NCI-H1092 (cell line): ENCODE measurements at regions not wholly inside any gene's neighbourhood (a gene's known extent, or its start where the extent isn't known, plus 50 kb on each side); places are given as distances from the start of the nearest gene placed in this dataset.
"Not testable (repeated sequence)": the region's sequence is repeated elsewhere in the genome, so short reads cannot be mapped to it uniquely, and the experiment has no call there.

Experiments used
- DNase-seq: peaks from one replicate; lab custom pipeline; 2025; lab: John Stamatoyannopoulos, UW

DNA sequence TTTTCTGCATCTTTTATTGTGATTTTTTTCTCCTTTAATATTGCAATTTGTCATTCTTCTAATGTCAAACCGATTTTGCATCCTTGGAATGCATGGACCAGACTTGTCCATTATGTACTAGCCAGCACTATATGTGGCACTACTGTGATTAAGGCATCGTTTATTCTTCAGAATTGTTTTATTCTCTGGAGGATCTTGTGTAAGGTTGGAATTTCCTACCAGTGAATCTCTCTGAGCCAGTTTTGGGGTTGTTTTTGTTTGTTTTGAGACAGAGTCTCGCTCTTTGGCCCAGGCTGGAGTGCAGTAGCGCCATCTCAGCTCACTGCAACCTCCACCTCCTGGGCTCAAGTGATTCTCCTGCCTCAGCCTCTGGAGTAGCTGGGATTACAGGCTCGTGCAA is 58.5 kb downstream of the IGLL5 start:
- no peak for DNase-seq

DNA sequence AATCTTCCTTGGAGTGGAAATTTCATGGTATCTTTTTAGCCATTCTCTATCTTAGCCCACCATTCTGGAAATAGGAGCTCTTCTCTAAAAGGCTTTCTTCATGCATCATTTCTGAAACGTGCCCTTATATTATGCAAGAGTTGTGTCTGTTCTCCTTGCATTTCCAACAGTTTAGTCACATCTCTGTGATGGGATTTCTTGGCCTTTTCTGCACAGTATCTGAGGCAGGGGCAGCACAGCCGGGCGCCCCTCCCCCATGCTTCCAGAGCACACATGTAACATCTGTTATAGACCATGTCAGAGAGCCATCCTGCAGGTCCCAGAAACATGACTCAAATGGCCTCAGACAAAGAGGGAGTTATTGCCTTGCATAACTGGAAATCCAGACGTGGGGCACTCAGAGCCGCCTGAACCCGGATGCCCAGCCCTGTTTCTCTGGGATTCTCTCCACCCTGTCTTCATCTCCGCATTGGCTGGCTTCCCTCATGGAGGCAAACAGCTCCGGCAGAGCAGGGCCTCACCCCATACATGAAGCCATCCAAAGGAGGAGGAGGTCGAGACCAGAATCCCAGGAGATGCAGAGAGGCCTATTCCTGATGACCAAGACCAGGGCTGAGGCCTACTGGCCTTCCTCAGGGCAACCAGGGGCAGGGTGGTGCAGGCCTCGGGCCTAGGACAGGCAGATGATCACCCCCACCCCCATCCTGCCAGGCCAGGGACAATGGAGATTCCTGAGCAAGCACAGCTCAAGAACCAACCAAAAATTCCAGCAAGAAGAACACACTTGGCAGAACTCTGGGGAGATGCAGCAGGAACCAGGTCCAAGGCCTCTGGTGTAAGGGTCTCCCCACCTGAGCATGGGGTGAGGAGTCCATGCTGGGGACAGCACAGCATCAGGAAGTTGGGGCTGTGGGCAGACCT is 61.3 kb downstream of the IGLL5 start:
- DNase-seq: no peak

DNA sequence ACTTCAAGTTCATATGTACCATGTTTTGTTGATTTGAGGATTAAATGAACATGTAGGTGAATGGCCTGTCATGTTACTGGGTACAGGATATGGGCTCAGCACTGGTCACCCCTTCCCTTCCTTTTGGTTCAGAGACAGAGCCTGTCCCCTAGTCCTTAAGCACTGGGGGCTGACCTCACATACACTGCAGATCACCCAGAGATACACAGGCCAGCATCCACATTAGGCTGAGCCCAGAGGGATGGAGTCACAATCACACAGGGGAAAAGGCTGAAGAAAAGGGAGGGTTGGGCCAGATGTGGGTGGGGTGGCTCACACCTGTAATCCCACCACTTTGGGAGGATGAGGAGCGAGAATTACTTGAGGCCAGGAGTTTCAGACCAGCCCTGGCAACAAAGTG is 62.3 kb downstream of the IGLL5 start:
- no peak for DNase-seq

DNA sequence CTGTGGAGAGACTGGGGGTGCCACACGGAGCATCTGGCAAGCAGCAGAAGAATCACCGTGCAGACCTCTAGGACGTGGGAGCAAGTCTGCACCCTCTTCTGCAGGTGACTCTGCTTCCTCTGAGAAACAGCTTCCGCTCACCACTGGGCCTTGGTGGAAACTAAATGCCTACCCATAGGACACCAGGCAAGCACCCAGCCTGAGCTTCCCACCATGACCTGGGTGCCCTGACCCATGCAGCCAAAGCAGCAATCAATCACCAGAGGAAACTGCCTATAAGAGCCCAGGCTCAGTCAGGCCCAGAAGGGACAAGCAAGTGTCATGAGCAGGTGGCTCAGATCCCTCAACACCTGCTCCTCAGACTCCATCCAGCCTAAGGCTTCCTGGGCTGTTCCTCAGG is 63.4 kb downstream of the IGLL5 start:
- DNase-seq: no peak

DNA sequence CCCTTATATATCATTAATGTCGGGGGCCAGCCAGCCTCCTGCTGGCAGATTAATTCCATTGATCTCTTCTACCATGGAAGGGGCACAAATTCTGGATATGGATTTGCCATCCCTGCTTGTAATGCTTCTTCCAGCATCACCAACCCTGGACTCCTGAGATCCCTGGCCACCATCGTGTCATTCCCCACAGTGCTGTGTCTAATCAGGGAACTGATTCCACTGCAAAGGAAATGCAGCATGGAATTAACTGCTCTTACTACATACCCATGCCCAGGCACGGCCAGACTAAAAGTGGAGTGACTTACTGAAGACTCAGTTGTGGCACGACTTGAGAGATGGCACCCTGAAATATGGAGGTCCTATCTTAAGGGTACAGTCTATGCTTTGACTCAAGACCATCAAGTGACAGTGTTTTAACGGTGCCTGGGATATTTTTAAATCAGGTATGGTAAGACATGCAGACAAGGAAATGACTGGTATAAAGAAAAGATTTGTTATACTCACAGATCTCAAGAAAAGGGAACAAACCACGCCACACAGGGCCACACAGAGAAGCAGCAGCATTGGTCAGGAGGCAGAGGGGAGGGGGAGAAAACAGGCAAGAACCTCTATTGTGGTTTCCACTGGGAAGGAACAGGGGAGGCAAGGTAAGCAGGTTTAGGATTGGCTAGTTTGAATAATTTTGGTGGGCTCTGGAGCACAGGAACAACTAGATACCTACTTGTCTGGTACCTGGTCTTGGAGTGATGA is 65.1 kb downstream of the IGLL5 start:
- DNase-seq: no peak

DNA sequence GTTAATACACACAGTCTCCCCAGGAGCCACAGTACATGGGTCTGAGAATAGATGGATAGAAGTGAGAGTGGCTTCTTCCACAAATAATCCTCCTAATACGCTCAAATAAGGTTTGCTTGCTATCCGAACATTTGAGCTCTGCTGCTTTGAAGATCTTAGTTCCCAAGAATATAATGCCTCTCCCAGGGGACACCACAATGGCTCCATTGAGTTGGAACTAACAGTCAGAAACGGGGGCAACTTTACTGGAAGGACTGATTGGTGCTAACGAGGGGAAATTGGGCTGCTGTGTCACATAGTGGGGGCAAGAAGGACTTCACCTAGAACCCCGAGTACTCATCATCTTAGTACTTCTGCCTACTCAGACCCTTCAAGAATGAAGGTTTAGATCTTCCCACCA is 66.2 kb downstream of the IGLL5 start:
- no peak for DNase-seq

DNA sequence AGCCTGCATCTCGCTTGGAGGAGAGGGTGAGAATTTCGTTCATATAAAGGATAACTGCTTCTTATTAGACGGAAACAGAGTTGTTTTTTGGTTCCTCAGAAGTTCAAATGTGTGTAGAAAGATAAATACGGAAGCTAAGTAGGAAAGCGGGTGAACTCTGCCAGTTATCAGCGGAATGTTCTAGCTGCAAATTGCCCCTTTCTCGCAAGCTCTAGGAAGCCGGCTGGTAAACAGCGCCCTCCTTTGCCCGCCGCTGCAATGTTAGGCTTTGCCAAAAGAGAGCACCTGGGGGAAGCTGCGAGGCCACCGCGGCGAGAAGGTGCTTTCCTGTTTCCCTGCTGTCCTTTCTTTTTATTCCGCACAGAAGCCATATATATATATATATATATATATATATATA is 67.0 kb downstream of the IGLL5 start:
- DNase-seq: peak; percentile 16

DNA sequence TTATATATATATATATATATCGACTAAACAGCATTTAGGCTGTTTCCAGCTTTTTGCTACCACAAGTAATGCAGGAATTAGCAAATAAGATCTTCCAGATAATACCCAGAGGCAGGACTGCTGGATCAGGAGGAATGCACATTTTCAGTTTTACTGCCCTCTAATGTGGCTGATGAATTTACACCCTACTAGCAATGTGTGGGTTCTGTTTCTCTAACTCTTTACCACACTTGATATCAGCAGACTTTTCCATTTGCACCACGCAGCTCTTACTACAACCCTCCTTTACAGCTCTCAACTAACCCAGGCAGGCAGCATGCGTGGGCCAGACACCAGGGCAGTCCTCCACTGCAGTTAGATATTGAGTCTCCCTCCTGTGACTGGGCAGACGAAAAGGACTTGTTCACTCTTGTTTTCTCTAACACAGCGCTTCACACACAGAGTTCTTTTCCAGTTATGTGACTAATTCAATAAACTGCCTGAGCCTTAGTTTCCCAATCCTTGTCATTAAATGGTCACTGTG is 67.7 kb downstream of the IGLL5 start:
- no peak for DNase-seq

DNA sequence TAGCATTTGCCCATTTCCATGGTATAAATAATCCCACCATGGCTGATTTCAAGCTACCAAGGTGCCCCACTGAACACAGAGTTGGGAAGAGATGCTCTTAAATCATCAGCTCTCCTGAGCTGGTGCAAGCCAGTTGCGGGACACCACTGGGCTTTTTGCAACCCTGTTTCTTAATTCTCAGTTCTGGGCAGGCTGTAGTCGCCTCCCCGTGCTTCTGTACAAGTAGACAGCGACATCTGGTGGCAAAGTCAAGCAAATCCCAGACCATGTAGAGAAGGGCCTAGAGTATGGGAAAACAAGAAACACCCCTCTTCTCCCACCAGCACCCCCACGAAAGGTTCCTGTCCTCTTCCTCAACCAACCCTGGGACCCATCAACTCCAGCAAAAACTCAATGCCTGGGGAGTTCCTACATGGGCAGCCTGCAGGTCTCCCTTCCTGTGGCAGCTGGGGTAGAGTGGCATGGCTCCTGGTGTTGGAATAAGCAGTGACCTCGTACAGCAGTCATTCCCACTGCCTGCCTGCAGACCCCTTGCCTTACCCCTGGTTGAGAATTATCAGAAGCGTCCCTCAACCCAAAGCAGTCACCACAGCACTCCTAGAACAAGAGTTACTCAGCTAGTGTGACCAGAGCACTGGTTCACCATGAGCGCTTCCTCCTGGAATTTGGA is 68.4 kb downstream of the IGLL5 start:
- peak; percentile 48 for DNase-seq

DNA sequence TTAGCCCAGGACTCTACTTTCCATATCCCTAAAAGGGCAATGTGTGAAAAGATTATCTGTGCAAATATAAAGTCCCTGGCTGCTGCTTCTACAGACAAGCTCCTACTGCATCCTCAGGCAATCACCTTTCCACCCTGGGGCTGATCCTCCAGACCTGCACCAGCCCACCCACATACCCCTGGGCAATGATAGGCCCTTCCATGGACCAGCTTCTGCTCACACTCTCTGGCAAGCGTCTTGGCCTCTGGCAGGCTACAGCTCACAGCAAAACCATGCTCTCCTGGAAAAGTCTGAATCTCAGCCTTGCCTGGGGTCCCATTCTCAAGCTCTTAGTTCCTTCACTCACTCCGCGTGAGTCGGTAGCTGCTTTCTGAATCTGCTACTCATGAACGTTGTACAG is 69.5 kb downstream of the IGLL5 start:
- no peak for DNase-seq

DNA sequence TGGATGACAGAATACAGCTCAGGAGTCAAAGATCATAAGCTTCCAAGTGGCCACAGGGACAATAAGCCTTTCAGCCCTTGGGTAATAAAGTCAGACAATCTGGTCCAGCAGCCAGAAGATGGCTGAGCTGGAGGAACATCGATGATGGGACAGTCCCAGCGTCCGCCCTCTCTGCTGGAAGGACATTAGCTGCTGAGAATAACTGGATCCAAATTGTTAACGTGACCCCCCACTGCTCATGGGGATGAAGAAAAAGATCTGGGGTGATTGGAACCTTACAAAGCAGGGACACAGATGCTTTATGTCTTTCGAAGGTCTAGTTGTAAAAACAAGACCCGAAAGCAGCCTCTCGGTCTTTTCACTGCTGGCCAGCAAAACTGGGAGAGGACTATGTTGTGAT is 71.0 kb downstream of the IGLL5 start:
- no peak for DNase-seq

DNA sequence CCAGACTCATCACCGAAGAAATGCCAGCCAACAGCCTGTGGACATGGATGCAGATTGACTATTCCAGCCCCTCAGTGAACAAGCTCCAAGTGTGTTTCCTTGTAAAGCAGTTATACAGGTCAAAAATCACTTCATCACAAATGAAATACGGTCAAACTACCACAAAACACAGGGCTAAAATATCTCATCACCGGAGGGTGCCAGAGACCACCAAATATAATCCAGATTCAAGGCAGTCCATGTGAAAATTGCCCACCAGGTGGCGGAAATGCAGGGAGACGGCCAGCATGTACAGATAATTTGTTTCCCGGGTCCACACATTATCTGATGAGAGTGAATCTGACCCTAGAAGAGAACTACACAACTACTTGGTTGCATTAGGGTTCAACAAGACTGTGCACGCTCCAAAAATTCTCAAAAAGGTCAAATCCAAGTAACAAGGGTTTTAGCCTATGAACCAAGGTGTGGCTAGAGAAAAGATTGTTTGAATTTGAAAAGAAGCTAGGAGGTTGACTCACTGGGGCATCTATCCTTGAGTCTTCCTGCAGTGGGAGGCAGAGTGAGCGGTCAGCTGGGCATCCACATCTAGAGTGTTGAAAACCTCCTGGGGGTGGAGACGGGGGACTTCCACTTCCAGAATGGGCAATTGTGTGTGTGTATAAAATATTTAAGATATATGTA is 71.7 kb downstream of the IGLL5 start:
- DNase-seq: peak; percentile 77

DNA sequence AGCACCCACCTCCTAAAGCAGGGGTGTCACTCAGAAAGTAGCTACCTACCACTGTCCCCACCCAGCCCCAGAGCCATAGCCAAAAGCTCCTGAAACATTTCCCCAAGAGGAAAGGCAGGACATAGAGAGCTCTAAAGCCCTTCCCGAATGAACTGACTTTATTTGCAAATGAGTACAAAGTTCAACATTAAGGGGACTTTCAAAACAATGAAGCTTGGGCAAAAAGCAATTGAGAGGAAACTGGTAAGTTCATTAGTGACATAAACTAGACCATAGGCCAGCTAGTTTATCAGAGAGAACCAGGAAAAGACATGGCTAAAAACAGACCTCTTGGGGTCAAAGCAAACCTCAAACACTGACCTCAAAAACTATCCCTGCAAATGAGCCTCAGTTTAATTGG is 72.7 kb downstream of the IGLL5 start:
- no peak for DNase-seq

DNA sequence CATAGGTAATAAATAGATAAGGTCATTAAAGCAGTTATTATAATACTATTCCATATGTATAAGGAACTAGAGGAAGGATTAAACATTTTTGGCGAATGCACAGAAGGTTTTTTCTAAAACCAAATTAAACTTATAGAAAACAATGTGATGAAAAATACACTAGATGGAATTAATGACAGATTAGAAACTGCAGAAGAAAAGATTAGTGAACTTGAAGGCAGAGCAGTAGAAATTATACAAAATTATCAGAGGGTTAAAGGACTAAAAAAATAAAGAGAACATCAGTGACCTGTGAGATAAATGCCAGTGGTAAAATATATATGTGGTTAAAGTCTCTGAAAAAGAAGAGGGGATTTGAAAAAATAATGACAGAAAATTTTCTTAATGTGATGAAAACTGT is 74.0 kb downstream of the IGLL5 start:
- DNase-seq: no peak

DNA sequence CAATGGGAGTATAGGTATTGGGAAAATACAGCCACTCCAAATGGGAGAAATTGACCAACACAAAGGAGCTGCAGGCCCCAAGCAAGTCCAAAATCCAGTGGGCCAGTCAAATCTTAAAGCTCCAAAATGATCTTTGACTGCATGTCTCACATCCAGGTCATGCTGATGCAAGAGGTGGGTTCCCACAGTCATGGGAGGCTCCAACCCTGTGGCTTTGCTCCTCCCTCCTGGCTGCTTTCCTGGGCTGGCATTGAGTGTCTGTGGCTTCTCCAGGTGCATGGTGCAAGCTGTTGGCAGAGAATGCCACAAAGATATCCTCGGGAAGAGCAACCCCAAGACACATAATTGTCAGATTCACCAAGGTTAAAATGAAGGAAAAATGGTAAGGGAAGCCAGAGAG is 80.8 kb downstream of the IGLL5 start:
- DNase-seq: no peak

DNA sequence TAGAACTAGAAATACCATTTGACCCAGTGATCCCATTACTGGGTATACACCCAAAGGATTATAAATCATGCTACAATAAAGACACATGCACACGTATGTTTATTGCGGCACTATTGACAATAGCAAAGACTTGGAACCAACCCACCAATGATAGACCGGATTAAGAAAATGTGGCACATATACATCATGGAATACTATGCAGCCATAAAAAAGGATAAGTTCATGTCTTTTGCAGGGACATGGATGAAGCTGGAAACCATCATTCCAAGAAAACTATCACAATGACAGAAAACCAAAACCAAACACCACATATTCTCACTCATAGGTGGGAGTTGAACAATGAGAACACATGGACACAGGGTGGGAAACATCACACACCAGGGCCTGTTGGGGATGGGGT is 85.0 kb downstream of the IGLL5 start:
- DNase-seq: not testable (repeated sequence)

DNA sequence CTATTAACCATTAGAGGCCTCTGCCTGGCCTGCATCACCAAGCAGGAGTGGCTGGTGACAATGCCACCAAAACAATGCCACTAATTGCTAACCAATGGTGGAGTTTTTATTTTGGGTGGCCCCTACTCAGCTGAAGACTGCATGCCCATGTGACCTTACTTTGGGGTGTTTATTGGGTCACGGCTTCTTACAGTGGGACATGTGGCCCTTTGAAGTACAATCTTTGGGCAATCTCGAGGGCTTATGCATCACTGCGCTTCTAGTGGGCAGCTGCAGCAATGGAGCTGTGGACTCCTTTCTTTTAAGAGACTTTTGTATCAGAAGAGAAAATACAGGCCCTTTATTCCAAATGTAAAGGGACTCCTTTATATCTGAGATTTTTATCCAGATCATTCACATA is 85.7 kb downstream of the IGLL5 start:
- no peak for DNase-seq

DNA sequence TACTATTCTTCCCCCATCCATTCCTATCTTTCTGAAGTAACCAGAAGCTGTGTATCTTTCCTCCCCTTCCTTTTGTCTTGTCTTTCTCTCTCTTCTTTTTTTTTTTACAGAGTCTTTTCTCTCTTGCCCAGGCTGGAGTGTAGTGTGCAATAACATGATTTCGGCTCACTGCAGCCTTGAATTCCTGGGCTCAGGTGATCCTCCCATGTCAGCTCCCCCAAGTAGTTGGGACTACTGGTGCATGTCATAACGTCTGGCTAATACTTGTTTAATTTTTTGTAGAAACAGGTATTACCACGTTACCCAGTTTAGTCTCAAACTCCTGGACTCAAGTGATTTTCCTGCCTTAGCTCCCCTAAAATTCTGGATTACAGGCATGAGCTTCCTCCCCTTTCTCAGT is 86.5 kb downstream of the IGLL5 start:
- DNase-seq: no peak

DNA sequence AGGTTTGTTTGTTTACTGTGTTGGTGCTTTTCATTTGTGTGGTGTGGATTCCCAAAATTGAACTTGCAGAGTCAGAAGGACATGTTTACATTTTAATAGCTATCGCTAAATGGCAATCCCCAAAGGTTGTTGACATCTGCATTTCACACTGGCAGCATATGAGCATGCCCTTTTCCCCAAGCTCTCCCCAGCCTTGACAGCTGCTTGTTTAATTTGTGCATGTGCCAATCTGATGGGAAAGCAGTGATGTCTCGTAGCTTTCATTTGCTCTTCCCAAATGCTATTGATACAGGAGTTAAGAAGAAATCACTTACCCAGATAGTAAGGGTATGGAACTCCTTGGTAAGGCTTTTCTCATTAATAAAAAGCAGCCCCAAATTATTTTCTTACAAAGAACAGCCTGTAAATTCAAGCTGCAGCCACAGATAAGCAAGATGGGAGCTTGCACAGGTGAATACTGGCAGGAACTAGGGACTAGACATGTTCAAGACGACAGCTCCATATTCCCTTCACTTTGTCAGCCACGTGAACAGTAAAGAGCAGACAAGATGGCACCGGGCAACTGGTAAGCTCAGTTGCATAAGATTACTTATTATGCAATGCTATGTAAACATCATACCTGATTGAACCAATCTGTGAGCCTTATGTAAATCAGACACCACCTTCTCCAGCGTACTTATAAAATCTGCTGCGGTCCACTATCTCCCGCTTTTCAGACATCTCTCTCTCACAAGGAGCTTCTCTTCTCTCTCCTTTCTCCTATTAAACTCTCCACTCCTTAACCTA is 87.4 kb downstream of the IGLL5 start:
- DNase-seq: no peak

DNA sequence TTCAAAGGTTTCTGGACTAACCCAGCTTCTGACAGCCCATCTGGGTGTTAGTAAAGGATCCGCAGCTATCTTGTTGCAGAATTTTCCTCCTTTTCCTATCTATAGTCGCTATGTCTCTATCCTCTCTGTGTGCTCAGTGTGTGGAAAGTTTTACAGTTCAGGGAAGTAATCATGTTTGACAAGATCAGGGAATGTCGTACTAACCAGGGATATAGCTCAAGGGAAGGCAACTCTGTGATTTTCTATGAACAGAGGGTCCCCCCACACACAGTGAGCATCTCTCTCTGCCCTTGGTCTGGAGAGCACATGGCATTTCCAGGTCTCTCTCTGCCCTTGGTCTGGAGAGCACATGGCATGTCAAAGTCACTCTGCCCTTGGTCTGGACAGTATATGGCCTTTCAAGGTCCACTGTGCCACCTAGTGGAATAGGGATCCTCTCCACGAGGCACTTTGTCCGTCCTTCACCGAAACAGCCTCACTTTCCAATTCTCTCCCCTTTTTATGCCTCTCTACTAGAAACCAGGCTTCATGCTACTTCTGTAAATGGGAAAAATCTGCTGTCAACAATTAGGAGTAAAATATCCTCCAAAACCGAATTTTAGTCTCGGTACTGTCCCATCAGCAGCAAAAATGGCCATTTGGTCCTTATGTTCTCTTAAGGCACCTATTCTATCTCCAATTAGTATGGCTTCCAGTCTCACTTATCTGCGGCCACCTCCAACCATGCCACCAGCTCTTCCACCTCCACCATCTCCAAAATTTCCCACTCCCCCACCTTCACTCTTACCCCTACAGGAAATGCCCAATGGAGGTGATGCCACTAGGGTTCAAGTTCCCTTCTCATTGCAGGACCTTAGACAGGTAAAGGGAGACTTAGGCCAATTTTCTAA is 88.7 kb downstream of the IGLL5 start:
- no peak for DNase-seq
